NB4 (cell line): ENCODE measurements at regions not wholly inside any gene's neighbourhood (a gene's known extent, or its start where the extent isn't known, plus 50 kb on each side); places are given as distances from the start of the nearest gene placed in this dataset.

Experiments used
- CTCF ChIP-seq: IDR thresholded peaks from one replicate; pipeline ENCODE4 v1.5.1; 2012; ENCODE audit warnings: low read depth, low read length
- POLR2A ChIP-seq: IDR thresholded peaks from 2 replicates; pipeline ENCODE4 v1.6.1; 2011; ENCODE audit warnings: mild to moderate bottlenecking; ENCODE audit not compliant: insufficient read length; ENCODE audit errors: extremely low read depth

GRCh38 chr16:80023865-80024264 is 423.3 kb upstream of the MAF start:
- TF ChIP-seq CTCF (no peak), POLR2A (no peak)
